NCI-H128 (cell line): ENCODE measurements at regions not wholly inside any gene's neighbourhood (a gene's known extent, or its start where the extent isn't known, plus 50 kb on each side); places are given as distances from the start of the nearest gene placed in this dataset.
A peak's percentile ranks its signal among the peaks of the same experiment; 100 is the strongest.
"Not testable (repeated sequence)": the region's sequence is repeated elsewhere in the genome, so short reads cannot be mapped to it uniquely, and the experiment has no call there.

ENCODE experiments used
- DNase-seq: peaks from one replicate; lab custom pipeline; 2025; ENCODE audit not compliant: unreplicated experiment; lab: John Stamatoyannopoulos, UW

- DNase-seq: no peak
Observed at GRCh38 chr4:54403700-54404453, 174.8 kb downstream of the PDGFRA start.

DNA sequence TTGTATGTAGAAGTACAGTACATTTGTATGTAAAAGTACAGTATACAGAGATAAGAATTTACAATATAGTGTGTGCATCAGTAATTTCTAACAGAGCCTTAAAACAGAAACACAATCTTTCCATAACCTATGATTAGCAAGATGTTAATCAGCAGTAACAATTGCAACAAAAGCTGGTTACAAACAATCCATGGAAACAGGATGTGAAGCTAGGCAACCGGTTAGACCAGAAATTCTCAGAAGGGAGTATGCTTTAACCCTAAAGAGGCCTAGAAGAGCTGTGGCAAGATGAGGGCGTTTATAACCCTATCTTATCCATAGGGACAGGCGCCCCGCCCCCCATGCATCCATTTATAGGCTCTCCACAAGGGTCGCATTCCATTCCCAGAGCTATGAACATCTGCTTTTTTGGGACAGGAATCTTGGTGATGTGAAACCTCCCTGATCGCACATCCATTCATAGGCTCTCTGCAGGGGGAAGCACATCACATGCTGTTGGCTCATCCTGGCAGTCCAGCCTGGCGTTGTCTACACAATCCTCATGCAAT, 180.3 kb downstream of the PDGFRA start:
- not testable (repeated sequence) for DNase-seq

- DNase-seq: no peak
Observed at GRCh38 chr4:54414545-54414944, 185.5 kb downstream of the PDGFRA start.

GRCh38 chr4:54417476-54417875, 188.4 kb downstream of the PDGFRA start:
- DNase-seq: no peak

DNA sequence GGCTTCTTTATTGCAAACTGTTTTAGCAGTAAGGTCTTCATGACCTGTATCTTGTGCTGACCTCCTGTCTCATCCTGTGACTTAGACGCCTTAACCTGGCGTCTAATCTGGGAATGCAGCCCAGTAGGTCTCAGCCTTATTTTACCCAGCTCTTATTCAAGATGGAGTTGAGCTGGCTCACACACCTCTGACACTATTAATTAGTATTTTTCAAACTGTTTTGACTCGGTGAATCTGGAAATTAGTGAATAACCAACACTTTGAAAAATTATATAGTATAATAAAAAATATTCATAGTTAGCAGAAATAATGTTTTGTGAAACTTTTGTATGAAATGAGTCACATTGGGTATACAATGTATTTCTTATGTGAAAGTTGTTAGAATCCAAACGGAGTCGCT, 189.4 kb downstream of the PDGFRA start:
- DNase-seq: no peak

GRCh38 chr4:54423066-54423465, 194.0 kb downstream of the PDGFRA start:
- DNase-seq: no peak

GRCh38 chr4:54427826-54428225, 198.7 kb downstream of the PDGFRA start:
- no peak for DNase-seq

DNA sequence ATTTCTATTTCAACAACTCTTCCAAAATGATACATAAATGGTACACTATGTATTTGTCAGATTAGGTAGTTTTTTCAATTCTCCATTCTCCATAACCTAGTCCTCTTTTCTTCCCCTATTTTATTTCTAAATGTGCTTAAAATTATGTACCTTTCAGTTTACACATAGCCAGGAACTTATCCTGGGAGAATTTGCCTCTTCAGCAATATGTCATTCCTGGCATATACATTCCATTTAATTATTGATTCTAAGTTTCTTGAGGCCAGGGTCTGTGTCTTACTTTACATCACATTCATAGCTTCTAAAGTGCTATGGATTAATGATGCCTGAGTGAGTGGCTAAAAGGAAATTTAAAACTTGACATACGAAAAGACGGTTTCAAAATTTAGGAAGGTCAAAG, 199.8 kb downstream of the PDGFRA start:
- DNase-seq: no peak

GRCh38 chr4:54433686-54434085, 204.6 kb downstream of the PDGFRA start:
- no peak for DNase-seq

DNA sequence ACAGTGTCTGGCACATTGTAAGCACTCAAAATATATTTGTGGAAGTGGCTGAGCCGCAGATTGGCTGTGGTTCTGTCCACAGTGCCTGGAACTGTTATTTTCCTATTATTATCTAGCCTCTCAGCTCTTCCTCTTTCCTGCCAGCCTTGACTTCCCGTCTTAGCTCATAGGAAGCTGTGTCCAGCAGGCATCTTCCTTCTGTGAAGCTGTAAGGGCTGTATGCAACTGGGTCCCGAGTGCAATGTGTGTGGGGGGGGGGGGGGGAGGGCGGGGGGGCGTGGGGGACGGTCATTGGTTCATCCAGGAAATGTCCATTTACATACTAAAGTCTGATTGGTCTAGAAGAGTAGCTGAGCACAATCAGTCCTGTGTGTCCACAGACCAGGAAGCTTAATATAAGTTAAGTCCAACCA, 210.7 kb downstream of the PDGFRA start:
- no peak for DNase-seq

DNA sequence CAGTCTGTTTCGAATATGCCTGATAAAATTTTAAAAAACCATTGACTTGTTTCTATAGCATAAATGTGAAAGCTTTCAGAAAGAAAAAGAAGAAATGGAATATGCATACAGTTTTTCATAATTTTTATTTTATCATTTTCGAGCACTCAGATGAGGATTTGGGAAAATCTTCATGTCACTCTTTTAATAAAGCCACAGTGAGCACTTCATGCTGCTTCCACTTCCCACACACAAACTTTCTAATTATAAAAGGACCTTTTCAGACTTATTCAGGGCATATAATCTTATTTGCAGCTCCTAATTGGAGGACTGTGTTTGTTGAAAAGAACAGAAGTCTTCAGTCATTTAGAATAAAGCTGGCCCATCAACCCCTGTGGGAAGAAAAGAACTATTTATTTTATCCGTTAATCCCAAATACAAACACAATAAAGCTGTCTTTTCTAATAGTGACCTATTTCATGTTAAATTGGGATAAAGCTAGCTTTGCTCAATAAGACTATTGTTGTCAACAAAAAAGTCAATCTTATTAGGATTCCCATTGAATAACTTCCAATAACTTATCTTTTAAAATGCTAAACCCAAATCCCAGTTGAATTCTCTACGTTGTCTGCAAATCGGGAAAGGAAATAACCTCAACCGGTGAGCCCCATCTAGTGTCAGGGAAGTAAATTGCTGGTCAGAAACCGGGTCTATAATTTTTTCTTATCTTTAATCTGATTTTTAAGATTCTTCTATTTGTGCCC, 211.5 kb downstream of the PDGFRA start:
- DNase-seq: no peak

DNA sequence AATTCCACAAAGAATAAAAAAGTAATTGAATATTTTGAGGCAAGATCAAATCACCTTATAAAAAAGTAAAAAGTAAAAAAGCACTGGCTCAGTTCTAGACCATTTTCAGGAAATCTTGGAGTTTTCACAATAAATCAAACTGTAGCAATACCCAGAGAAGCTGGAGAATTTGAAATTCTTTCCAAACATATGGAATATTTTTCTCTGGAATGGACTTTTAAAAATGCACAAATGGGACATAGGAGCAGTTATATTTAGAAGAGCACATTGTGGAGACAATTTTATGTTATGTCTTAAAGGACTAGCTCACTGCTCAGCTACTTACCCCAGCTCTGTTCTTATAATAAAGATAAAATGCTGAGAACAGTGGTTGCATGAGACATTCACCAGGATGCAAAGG, 211.9 kb upstream of the KIT start:
- no peak for DNase-seq

GRCh38 chr4:54446581-54446980, 211.2 kb upstream of the KIT start:
- no peak for DNase-seq

- no peak for DNase-seq
Observed at GRCh38 chr4:54447304-54447703, 210.5 kb upstream of the KIT start.

DNA sequence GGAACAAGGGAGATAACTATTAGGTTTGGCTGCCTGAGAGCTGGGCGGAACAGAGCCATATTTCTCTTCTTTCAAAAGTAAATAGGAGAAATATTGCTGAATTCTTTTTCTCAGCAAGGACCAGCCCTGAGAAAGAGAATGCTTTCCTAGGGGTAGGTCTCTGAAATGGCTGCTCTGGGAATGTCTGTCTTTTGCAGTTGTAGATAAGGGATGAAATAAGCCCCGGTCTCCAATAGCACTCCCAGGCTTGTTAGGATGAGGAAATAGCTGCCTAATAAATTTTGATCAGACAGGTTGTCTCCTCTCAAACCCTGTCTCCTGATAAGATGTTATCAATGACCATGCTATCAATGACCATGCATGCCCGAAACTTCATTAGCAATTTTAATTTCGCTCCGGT, 207.8 kb upstream of the KIT start:
- DNase-seq: no peak

DNA sequence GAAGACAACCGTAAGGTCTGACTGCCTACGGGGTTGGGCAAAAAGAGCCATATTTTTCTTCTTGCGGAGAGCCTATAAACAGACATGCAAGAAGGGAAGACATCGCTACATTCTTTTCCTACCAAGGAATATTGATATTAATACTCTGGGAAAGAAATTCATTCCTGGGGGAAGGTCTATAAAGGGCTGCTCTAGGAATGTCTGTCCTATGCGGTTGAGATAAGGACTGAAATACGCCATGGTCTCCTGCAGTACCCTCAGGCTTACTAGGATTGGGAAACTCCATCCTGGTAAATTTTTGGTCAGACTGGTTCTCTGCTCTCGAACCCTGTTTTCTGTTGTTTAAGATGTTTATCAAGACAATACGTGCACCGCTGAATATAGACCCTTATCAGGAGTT, 190.8 kb upstream of the KIT start:
- DNase-seq: not testable (repeated sequence)

DNA sequence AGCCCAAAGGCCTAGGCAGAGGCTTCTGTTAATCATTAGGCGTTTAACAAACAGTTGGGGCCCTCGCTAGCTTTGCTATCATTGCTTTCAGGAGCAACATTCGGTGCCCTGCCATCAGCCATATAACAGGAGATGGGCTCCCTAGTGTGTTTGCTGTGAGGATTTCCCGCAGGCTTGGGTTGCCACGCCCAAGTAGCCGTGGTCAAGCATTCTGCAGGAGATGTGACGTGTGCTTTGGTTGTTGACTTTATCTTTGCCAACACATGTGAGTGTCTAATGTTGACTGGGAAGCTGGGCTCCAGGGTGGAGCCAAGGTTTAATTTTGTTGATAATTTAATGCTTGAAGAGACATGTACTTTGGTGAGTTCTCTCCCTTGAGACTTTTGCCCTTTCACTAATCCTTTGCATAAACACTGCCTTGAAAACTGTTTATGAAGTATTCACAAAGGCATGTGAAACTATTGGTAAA, 184.6 kb upstream of the KIT start:
- DNase-seq: no peak

- DNase-seq: no peak
Observed at GRCh38 chr4:54473798-54474197, 184.0 kb upstream of the KIT start.

GRCh38 chr4:54475546-54475945, 182.2 kb upstream of the KIT start:
- DNase-seq: no peak

GRCh38 chr4:54482529-54483200, 175.1 kb upstream of the KIT start:
- DNase-seq: no peak

DNA sequence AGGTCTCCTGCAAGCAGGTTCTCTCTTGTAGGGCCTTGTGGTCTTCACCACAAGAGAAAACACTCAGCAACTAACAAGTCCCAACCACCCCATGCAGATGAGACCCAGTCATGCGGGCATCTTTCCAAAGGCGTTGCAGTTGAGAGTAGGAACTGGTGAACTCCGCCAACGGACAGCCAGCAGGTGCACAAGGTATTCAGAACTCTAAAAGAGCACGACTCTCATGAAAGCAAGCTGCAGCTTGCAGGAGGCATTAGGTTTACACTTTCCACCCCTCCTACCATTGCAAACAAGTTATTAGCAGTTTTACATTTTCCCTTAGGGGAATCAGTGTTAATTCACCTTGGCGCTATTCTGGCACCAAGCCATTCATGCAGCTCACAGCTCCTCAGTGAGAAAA, 173.4 kb upstream of the KIT start:
- DNase-seq: peak; percentile 81

- DNase-seq: no peak
Observed at GRCh38 chr4:54487491-54487890, 170.3 kb upstream of the KIT start.
